ENCODE measurements at regions not wholly inside any gene's neighbourhood (a gene's known extent, or its start where the extent isn't known, plus 50 kb on each side); places are given as distances from the start of the nearest gene placed in this dataset.

DNA sequence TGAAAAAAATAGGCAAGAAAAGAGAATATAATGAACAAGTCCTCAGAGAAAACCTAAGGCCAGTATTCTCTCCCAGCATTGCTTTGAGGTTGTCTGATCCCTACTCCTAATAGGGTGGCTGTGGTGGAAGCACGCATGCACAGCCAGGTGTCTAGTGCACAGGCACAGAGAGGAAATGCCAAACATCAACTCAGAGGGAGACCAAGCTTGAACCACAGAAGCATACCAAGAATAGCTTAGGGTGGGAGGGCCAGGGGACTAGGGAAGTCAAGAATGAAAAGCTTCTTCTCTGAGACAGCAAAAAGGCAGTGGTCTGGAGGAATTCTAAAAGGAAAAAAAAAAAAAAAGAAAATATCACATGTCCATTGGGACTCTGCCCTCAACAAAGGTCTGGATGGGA is 244.1 kb upstream of the API5 start:
- no peaks in the 10 kb centered on the region for H3K36me3 Mint-ChIP-seq (ENCODE audit: low read depth)
- CTCF ChIA-PET: no interaction called here
- no peak overlapping the region for H3K27ac Mint-ChIP-seq
- H3K9me3 Mint-ChIP-seq: no peaks in the 10 kb centered on the region
- TF ChIP-seq, protein P1, sequence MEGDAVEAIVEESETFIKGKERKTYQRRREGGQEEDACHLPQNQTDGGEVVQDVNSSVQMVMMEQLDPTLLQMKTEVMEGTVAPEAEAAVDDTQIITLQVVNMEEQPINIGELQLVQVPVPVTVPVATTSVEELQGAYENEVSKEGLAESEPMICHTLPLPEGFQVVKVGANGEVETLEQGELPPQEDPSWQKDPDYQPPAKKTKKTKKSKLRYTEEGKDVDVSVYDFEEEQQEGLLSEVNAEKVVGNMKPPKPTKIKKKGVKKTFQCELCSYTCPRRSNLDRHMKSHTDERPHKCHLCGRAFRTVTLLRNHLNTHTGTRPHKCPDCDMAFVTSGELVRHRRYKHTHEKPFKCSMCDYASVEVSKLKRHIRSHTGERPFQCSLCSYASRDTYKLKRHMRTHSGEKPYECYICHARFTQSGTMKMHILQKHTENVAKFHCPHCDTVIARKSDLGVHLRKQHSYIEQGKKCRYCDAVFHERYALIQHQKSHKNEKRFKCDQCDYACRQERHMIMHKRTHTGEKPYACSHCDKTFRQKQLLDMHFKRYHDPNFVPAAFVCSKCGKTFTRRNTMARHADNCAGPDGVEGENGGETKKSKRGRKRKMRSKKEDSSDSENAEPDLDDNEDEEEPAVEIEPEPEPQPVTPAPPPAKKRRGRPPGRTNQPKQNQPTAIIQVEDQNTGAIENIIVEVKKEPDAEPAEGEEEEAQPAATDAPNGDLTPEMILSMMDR (IDR thresholded peaks at IDR 0.05): no peak
- intact Hi-C loops (cut with micrococcal nuclease): no loop called here
- POLR2A ChIA-PET: no interaction called here
- H3K4me1 Mint-ChIP-seq (ENCODE audit: low read depth): no peaks in the 10 kb centered on the region
- peaks cover 7% of the 10 kb centered on the region for H3K27me3 Mint-ChIP-seq
- no peak overlapping the region for H3K4me3 Mint-ChIP-seq
- ATAC-seq (no peak), DNase-seq (no peak)

DNA sequence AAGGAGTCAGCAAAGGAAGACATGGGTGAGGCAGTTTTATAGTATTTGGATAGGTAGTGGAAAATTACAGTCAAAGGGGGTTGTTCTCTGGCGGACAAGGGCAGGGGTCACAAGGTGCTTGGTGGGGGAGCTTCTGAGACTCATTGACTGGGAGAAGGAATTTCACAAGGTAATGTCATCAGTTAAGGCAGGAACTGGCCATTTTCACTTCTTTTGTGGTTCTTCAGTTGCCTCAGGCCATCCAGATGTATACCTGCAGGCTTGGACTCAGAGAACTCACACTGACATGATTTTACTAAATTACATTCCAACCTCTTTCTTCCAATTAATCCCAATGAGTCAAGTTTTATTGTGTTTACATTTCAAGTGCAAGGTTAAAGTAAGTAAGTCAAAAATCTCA is 240.5 kb upstream of the API5 start:
- no peak for DNase-seq
- no peak for ATAC-seq
- H3K27me3 Mint-ChIP-seq: peaks cover 7% of the 10 kb centered on the region
- TF ChIP-seq, protein P1 (IDR thresholded peaks at IDR 0.05): no peak
- ChIA-PET POLR2A (no interaction called here), CTCF (no interaction called here)
- H3K4me1 Mint-ChIP-seq (ENCODE audit: low read depth): no peaks in the 10 kb centered on the region
- H3K4me3 Mint-ChIP-seq: no peak overlapping the region
- H3K36me3 Mint-ChIP-seq (ENCODE audit: low read depth): no peaks in the 10 kb centered on the region
- intact Hi-C loops (cut with micrococcal nuclease): no loop called here
- no peak overlapping the region for H3K27ac Mint-ChIP-seq
- H3K9me3 Mint-ChIP-seq: no peaks in the 10 kb centered on the region

DNA sequence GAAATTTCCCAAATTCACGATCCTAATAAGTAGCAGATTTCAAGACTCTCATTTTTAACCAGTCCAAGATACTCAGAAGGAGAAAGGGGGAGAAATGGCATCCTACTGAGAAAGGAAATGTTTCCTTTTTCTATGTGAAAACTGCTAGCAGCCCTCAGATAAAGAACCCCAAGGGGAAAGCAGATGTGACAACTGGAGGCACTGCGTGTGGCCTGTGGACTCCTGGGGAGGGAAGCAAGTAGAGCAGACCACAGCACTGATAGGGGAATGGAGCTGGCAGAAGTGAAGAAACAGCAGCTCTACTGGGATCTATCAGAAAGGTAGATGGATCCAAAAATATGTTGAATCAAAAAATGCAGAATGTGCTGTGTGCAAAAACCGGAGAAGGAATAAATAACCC is 239.7 kb upstream of the API5 start:
- POLR2A ChIA-PET: no interaction called here
- CTCF ChIA-PET: no interaction called here
- Mint-ChIP-seq H3K4me3 (no peak overlapping the region), H3K27me3 (peaks cover 7% of the 10 kb centered on the region), H3K4me1 (ENCODE audit: low read depth) (no peaks in the 10 kb centered on the region), H3K36me3 (ENCODE audit: low read depth) (no peaks in the 10 kb centered on the region), H3K9me3 (no peaks in the 10 kb centered on the region), H3K27ac (no peak overlapping the region)
- ATAC-seq: no peak
- intact Hi-C loops (cut with micrococcal nuclease): no loop called here
- TF ChIP-seq, protein P1 (IDR thresholded peaks at IDR 0.05): no peak
- DNase-seq: no peak

DNA sequence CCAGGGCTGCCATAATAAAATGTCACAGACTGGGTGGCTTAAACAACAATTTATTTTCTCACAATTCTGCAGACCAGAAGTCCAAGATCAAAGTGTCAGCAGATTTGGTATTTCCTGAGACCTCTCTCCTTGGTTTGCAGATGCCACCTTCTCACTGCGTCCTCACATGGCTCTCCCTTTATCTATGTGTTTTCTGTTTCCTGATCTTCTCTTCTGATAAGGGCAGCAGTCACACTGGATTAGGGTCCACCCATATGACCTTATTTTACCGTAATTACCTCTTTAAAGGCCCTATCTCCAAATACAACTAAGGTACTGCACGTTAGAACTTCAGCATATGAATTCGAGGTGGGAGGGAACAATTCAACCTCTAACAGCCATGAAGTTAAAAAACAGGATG is 238.9 kb upstream of the API5 start:
- ATAC-seq (no peak), DNase-seq (no peak)
- no peaks in the 10 kb centered on the region for H3K9me3 Mint-ChIP-seq
- POLR2A ChIA-PET: no interaction called here
- H3K4me1 Mint-ChIP-seq (ENCODE audit: low read depth): no peaks in the 10 kb centered on the region
- no peak overlapping the region for H3K27ac Mint-ChIP-seq
- H3K4me3 Mint-ChIP-seq: no peak overlapping the region
- intact Hi-C loops (cut with micrococcal nuclease): no loop called here
- H3K36me3 Mint-ChIP-seq (ENCODE audit: low read depth): no peaks in the 10 kb centered on the region
- TF ChIP-seq, protein P1 (IDR thresholded peaks at IDR 0.05): no peak
- H3K27me3 Mint-ChIP-seq: peaks cover 7% of the 10 kb centered on the region
- CTCF ChIA-PET: no interaction called here

DNA sequence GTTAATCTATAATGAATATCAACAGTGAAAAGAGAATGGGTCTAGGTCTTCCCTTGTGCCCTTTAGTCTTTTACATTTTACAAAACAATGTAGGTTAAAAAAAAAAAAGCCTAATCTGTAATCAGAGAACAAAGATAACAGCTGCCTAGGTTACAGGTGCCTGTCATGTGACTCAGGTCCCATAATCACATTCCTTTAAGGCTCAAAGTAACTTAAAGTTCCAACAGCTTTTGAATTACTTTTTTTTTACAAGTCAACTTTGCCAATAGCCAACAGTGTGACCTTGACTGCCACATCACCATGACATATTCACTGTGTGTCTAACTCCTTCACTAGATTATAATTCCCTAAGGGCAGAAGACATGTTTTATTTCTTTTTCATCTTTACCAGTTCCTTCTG is 237.0 kb upstream of the API5 start:
- Mint-ChIP-seq H3K4me1 (ENCODE audit: low read depth) (no peaks in the 10 kb centered on the region), H3K27ac (no peak overlapping the region), H3K27me3 (peaks cover 7% of the 10 kb centered on the region), H3K36me3 (ENCODE audit: low read depth) (no peaks in the 10 kb centered on the region), H3K9me3 (no peaks in the 10 kb centered on the region), H3K4me3 (no peak overlapping the region)
- TF ChIP-seq, protein P1 (IDR thresholded peaks at IDR 0.05): no peak
- POLR2A ChIA-PET: no interaction called here
- ATAC-seq: no peak
- CTCF ChIA-PET: no interaction called here
- intact Hi-C loops (cut with micrococcal nuclease): no loop called here
- DNase-seq: no peak

Data from activated CD8-positive, alpha-beta T cell treated with anti-CD3 and anti-CD28 coated beads for 36 hours (primary cell).